SK-N-SH (cell line): ENCODE measurements at regions not wholly inside any gene's neighbourhood (a gene's known extent, or its start where the extent isn't known, plus 50 kb on each side); places are given as distances from the start of the nearest gene placed in this dataset.

Source experiments
- CTCF ChIA-PET: fragments of 300-600, 350-600 bp; formaldehyde crosslinking; extraction: SDS; loops from one replicate; lab custom pipeline; 2021; lab: Yijun Ruan, JAX
- POLR2A ChIA-PET: fragments of 350-600 bp; sonication (Branson Sonifier 250); formaldehyde crosslinking; extraction: SDS; loops from one replicate; lab custom pipeline; 2020; ENCODE audit warnings: antibody characterized with exemption, inconsistent platforms; lab: Yijun Ruan, JAX
- DNase-seq: peaks from one replicate; pipeline ENCODE4 v3.0.0; 2012
- H2AFZ ChIP-seq: fragments of 200-600 bp; sonication (generic); 2 replicates; pipeline ENCODE4 v1.8.1; 2016; ENCODE audit warnings: antibody characterized with exemption, mild to moderate bottlenecking, low read depth
- H3F3A ChIP-seq: fragments of 200-600 bp; sonication (generic); replicated peaks from 2 replicates; pipeline ENCODE3; 2016; ENCODE audit warnings: antibody characterized with exemption, mild to moderate bottlenecking; ENCODE audit not compliant: insufficient read depth
- H3K27ac ChIP-seq, 2 experiments: fragments of 200-500 bp in 1 of 2; fragments of 200-600 bp in 1 of 2; sonication (Bioruptor generic) in 1 of 2; sonication (generic), shearing (Covaris generic) in 1 of 2; 2 replicates each; pipeline versions ENCODE4 v1.5.1 to v1.6.1; 2014 to 2016; ENCODE audit warnings: low read depth in 2 of 2, inconsistent platforms in 1 of 2, low read length in 1 of 2, mild to moderate bottlenecking in 1 of 2, mixed read lengths in 1 of 2
- H3K27me3 ChIP-seq: fragments of 200-600 bp; sonication (generic), shearing (Covaris generic); 2 replicates; pipeline ENCODE4 v1.6.1; 2016; ENCODE audit warnings: mixed run types; ENCODE audit not compliant: insufficient read depth
- H3K36me3 ChIP-seq, 2 experiments: fragments of 200-500 bp in 1 of 2; fragments of 200-600 bp in 1 of 2; sonication (Bioruptor generic) in 1 of 2; sonication (generic) in 1 of 2; replicated peaks in 1 of 2; 2 replicates each; pipeline versions ENCODE3 to v1.5.1; 2014 to 2016; ENCODE audit warnings: low read length in 1 of 2, mild to moderate bottlenecking in 1 of 2; ENCODE audit not compliant: insufficient read depth in 2 of 2, control insufficient read depth in 1 of 2
- H3K4me1 ChIP-seq, 2 experiments: fragments of 200-500 bp in 1 of 2; fragments of 200-600 bp in 1 of 2; sonication (Bioruptor generic) in 1 of 2; sonication (generic), shearing (Covaris generic) in 1 of 2; 2 replicates each; pipeline versions ENCODE4 v1.5.1 to v1.6.1; 2014 to 2016; ENCODE audit warnings: low read depth in 1 of 2, low read length in 1 of 2, mixed run types in 1 of 2; ENCODE audit not compliant: insufficient read depth in 2 of 2, control insufficient read depth in 1 of 2
- H3K4me2 ChIP-seq: fragments of 200-600 bp; sonication (generic), shearing (Covaris generic); 2 replicates; pipeline ENCODE4 v1.6.1; 2017; ENCODE audit warnings: mixed run types
- H3K4me3 ChIP-seq, 2 experiments: fragments of 200-500 bp in 1 of 2; fragments of 200-600 bp in 1 of 2; sonication (Bioruptor generic) in 1 of 2; sonication (generic), shearing (Covaris generic) in 1 of 2; 2 replicates each; pipeline versions ENCODE4 v1.5.1 to v1.8.1; 2014 to 2016; ENCODE audit warnings: low read depth in 2 of 2, inconsistent platforms in 1 of 2, low read length in 1 of 2, mild to moderate bottlenecking in 1 of 2, mixed read lengths in 1 of 2, moderate library complexity in 1 of 2
- H3K79me2 ChIP-seq: fragments of 200-600 bp; sonication (generic); 2 replicates; pipeline ENCODE4 v1.8.1; 2017; ENCODE audit warnings: mild to moderate bottlenecking; ENCODE audit not compliant: insufficient read depth
- H3K9ac ChIP-seq: fragments of 200-600 bp; sonication (generic); 2 replicates; pipeline ENCODE4 v1.6.1; 2017; ENCODE audit warnings: mixed run types
- H3K9me2 ChIP-seq: fragments of 200-600 bp; sonication (generic); 2 replicates; pipeline ENCODE4 v1.6.1; 2017; ENCODE audit warnings: mixed run types
- H3K9me3 ChIP-seq: fragments of 200-600 bp; sonication (generic); 2 replicates; pipeline ENCODE4 v1.6.1; 2017; ENCODE audit warnings: mixed run types, mild to moderate bottlenecking, moderate library complexity
- H4K20me1 ChIP-seq: fragments of 200-600 bp; sonication (generic); 2 replicates; pipeline ENCODE4 v1.6.1; 2017; ENCODE audit warnings: mild to moderate bottlenecking, mixed run types; ENCODE audit not compliant: insufficient read depth
- CHD2 ChIP-seq: fragments of 150-350 bp; IDR thresholded peaks from 2 replicates; pipeline ENCODE4 v1.6.1; 2018; ENCODE audit warnings: low read length; ENCODE audit not compliant: partially characterized antibody
- CTCF ChIP-seq: fragments of 200-600 bp; sonication (generic); IDR thresholded peaks from 2 replicates; pipeline ENCODE4 v1.6.1; 2017; ENCODE audit warnings: antibody characterized with exemption, mild to moderate bottlenecking, moderate library complexity
- EP300 ChIP-seq, 2 experiments: IDR thresholded peaks; 2 replicates each; pipeline versions ENCODE4 v1.4.0 to v1.6.1; 2012; ENCODE audit warnings: borderline replicate concordance in 1 of 2, low read depth in 1 of 2, low read length in 1 of 2
- FOXJ3 ChIP-seq: sonication (generic); formaldehyde crosslinking; IDR thresholded peaks from 2 replicates; pipeline ENCODE4 v1.5.1; 2020; ENCODE audit warnings: mild to moderate bottlenecking, missing genetic modification reagents
- GABPA ChIP-seq: IDR thresholded peaks from 2 replicates; pipeline ENCODE4 v1.4.0; 2012; ENCODE audit warnings: low read depth, mild to moderate bottlenecking
- GATA2 ChIP-seq: sonication (generic); formaldehyde crosslinking; IDR thresholded peaks from 2 replicates; pipeline ENCODE4 v1.5.0; 2020; ENCODE audit warnings: mild to moderate bottlenecking, missing genetic modification reagents
- JUND ChIP-seq: IDR thresholded peaks from 2 replicates; pipeline ENCODE4 v1.4.0; 2012
- MEF2A ChIP-seq: IDR thresholded peaks from 2 replicates; pipeline ENCODE4 v1.4.0; 2012; ENCODE audit warnings: low read depth, borderline replicate concordance
- NFIC ChIP-seq: IDR thresholded peaks from 2 replicates; pipeline ENCODE4 v1.4.0; 2012; ENCODE audit warnings: borderline replicate concordance
- NRF1 ChIP-seq: IDR thresholded peaks from 2 replicates; pipeline ENCODE4 v1.6.1; 2012; ENCODE audit warnings: low read depth, mild to moderate bottlenecking, low read length
- RAD21 ChIP-seq: IDR thresholded peaks from 2 replicates; pipeline ENCODE4 v1.6.1; 2012; ENCODE audit warnings: mild to moderate bottlenecking, low read length
- RCOR1 ChIP-seq: fragments of 150-350 bp; IDR thresholded peaks from 2 replicates; pipeline ENCODE4 v1.6.1; 2017; ENCODE audit warnings: antibody characterized with exemption, low read length
- REST ChIP-seq: IDR thresholded peaks from 2 replicates; pipeline ENCODE4 v1.6.1; 2012; ENCODE audit warnings: mild to moderate bottlenecking, low read depth, low read length, moderate library complexity
- RFX5 ChIP-seq: IDR thresholded peaks from 2 replicates; pipeline ENCODE4 v1.6.1; 2012; ENCODE audit warnings: mild to moderate bottlenecking, improper control_type of control experiment, low read length
- RXRA ChIP-seq: IDR thresholded peaks from 2 replicates; pipeline ENCODE4 v1.4.0; 2012; ENCODE audit warnings: low read depth, mild to moderate bottlenecking, borderline replicate concordance
- SIN3A ChIP-seq: IDR thresholded peaks from 2 replicates; pipeline ENCODE4 v1.6.1; 2012; ENCODE audit warnings: low read depth, mild to moderate bottlenecking, low read length, moderate library complexity, borderline replicate concordance
- USF1 ChIP-seq: IDR thresholded peaks from 2 replicates; pipeline ENCODE4 v1.4.0; 2012; ENCODE audit warnings: low read depth, borderline replicate concordance
- USF2 ChIP-seq: fragments of 150-350 bp; IDR thresholded peaks from 2 replicates; pipeline ENCODE4 v1.6.1; 2017; ENCODE audit warnings: antibody characterized with exemption, low read length, low read depth, borderline replicate concordance
- YY1 ChIP-seq: IDR thresholded peaks from 2 replicates; pipeline ENCODE4 v1.4.0; 2012; ENCODE audit warnings: low read depth, mild to moderate bottlenecking
- WGBS: methylation state at CpG from one replicate; pipeline ENCODE4 v1.1.6; 2017; ENCODE audit warnings: low lambda C conversion rate; 5-methylcytosine and 5-hydroxymethylcytosine counted together

- H3K36me3 ChIP-seq: no peaks in the 10 kb centered on the region
- WGBS: 0% methylated on average over 1 of the region's 1 CpG
- no peaks in the 10 kb centered on the region for H3K27me3 ChIP-seq
- H3K4me3 ChIP-seq: no peak overlapping the region
- no peak overlapping the region for H3K9ac ChIP-seq
- no peak for DNase-seq
- no peaks in the 10 kb centered on the region for H3F3A ChIP-seq
- no peaks in the 10 kb centered on the region for H3K4me1 ChIP-seq
- POLR2A ChIA-PET: no interaction called here
- no peaks in the 10 kb centered on the region for H3K79me2 ChIP-seq
- H2AFZ ChIP-seq: no peak overlapping the region
- no peak overlapping the region for H3K4me2 ChIP-seq
- H3K9me3 ChIP-seq: no peaks in the 10 kb centered on the region
- CTCF ChIA-PET: no interaction called here
- TF ChIP-seq SIN3A (no peak), CTCF (no peak), RXRA (no peak), GABPA (no peak), GATA2 (CRISPR knock-in tag) (no peak), JUND (no peak), NRF1 (no peak), CHD2 (no peak), YY1 (no peak), USF2 (no peak), RFX5 (no peak), MEF2A (no peak)
- no peaks in the 10 kb centered on the region for H3K9me2 ChIP-seq
- H4K20me1 ChIP-seq: no peaks in the 10 kb centered on the region
- no peak overlapping the region for H3K27ac ChIP-seq
These were observed 836.1 kb upstream of the TMPRSS15 start for GRCh38 chr21:19239696-19240095.

GRCh38 chr21:19244502-19245187, 841.1 kb upstream of the TMPRSS15 start:
- H4K20me1 ChIP-seq: no peaks in the 10 kb centered on the region
- DNase-seq: no peak
- H3K27ac ChIP-seq: no peak overlapping the region
- H3K36me3 ChIP-seq: no peaks in the 10 kb centered on the region
- no peak for TF ChIP-seq FOXJ3 (CRISPR knock-in tag)
- no peak for TF ChIP-seq RCOR1
- no peak for TF ChIP-seq CHD2
- TF ChIP-seq NFIC: no peak
- no peak for TF ChIP-seq YY1
- TF ChIP-seq CTCF: no peak
- no peak for TF ChIP-seq USF1
- no peak for TF ChIP-seq RAD21
- no peak for TF ChIP-seq REST
- TF ChIP-seq EP300 (IDR thresholded peaks at IDR 0.05; ENCODE audit: borderline replicate concordance in 1 of 2, low read depth in 1 of 2, low read length in 1 of 2): no peak
- no peak overlapping the region for H2AFZ ChIP-seq
- no peaks in the 10 kb centered on the region for H3K9me2 ChIP-seq
- ChIA-PET CTCF (no interaction called here), POLR2A (no interaction called here)
- H3K27me3 ChIP-seq: no peaks in the 10 kb centered on the region
- no peak overlapping the region for H3K4me2 ChIP-seq
- H3K4me3 ChIP-seq: no peak overlapping the region
- no peaks in the 10 kb centered on the region for H3K4me1 ChIP-seq
- H3K9ac ChIP-seq: no peak overlapping the region
- WGBS: 54% methylated on average over 27 of the region's 28 CpGs
- H3K79me2 ChIP-seq: no peaks in the 10 kb centered on the region
- H3K9me3 ChIP-seq: no peaks in the 10 kb centered on the region
- no peaks in the 10 kb centered on the region for H3F3A ChIP-seq
